ENCODE measurements at regions not wholly inside any gene's neighbourhood (a gene's known extent, or its start where the extent isn't known, plus 50 kb on each side); places are given as distances from the start of the nearest gene placed in this dataset.

- CTCF ChIA-PET (ENCODE audit: partially characterized antibody) = no interaction called here
- H2BK15ac ChIP-seq (ENCODE audit: low read length) = no peak overlapping the region
- H3K23ac ChIP-seq (ENCODE audit: insufficient read length) = no peak overlapping the region
- no peaks in the 10 kb centered on the region for H3K36me3 ChIP-seq (ENCODE audit: control insufficient read depth in 2 of 4, insufficient read depth in 4 of 4, low read length in 3 of 4)
- H2BK12ac ChIP-seq (ENCODE audit: low read depth, low read length) = no peak overlapping the region
- no peak overlapping the region for H2AK5ac ChIP-seq (ENCODE audit: low read depth, low read length)
- no peak overlapping the region for H3K4ac ChIP-seq (replicated peaks; ENCODE audit: insufficient read length, low read depth, low read length)
- H3K23me2 ChIP-seq (ENCODE audit: low read depth, low read length) = no peaks in the 10 kb centered on the region
- no peak overlapping the region for H3K27ac ChIP-seq (ENCODE audit: low read depth, low read length)
- H2BK120ac ChIP-seq (replicated peaks; ENCODE audit: low read depth, low read length) = no peak overlapping the region
- no peak overlapping the region for H3K56ac ChIP-seq (replicated peaks; ENCODE audit: insufficient read length, low read depth, low read length)
- no peaks in the 10 kb centered on the region for H4K20me1 ChIP-seq (replicated peaks in 1 of 2; ENCODE audit: control insufficient read depth in 1 of 2, insufficient read depth in 2 of 2, low read length in 2 of 2)
- H4K91ac ChIP-seq (replicated peaks; ENCODE audit: insufficient read length, low read length) = no peak overlapping the region
- H2BK20ac ChIP-seq (ENCODE audit: low read length) = no peak overlapping the region
- no peaks in the 10 kb centered on the region for H3K4me1 ChIP-seq (replicated peaks in 1 of 4; ENCODE audit: control insufficient read depth in 3 of 4, insufficient read depth in 4 of 4, low read length in 3 of 4)
- no peak overlapping the region for H3K9ac ChIP-seq (replicated peaks in 1 of 4; ENCODE audit: extremely low read depth in 1 of 4, low read depth in 3 of 4, low read length in 3 of 4)
- no peak overlapping the region for H3K18ac ChIP-seq (ENCODE audit: extremely low read depth, low read length)
- no peaks in the 10 kb centered on the region for H3K27me3 ChIP-seq (replicated peaks in 1 of 4; ENCODE audit: control insufficient read depth in 3 of 4, extremely low read depth in 1 of 4, insufficient read depth in 3 of 4, low read length in 3 of 4)
- POLR2A ChIA-PET (ENCODE audit: partially characterized antibody) = no interaction called here
- H3K4me2 ChIP-seq (ENCODE audit: insufficient read depth in 1 of 2, low read depth in 2 of 2, low read length in 2 of 2) = no peak overlapping the region
- no peaks in the 10 kb centered on the region for H3K79me1 ChIP-seq (ENCODE audit: low read depth, low read length)
- H3K14ac ChIP-seq (ENCODE audit: insufficient read length) = no peak overlapping the region
- H2BK5ac ChIP-seq (ENCODE audit: low read depth, low read length) = no peak overlapping the region
- no peak overlapping the region for H3K4me3 ChIP-seq (ENCODE audit: extremely low read depth in 1 of 4, insufficient read depth in 2 of 4, low read depth in 3 of 4, low read length in 4 of 4)
- DNase-seq (ENCODE audit: low read depth in 1 of 2, low spot score in 2 of 2) = no peak
- no peak for FAIRE-seq
- H2AFZ ChIP-seq (ENCODE audit: low read length) = no peak overlapping the region
- H4K8ac ChIP-seq (ENCODE audit: extremely low read depth, insufficient read depth, low read length) = no peak overlapping the region
- no peak overlapping the region for H4K5ac ChIP-seq (ENCODE audit: insufficient read length, low read depth, low read length)
- no peaks in the 10 kb centered on the region for H3K9me3 ChIP-seq (ENCODE audit: insufficient read depth in 2 of 2, low read depth in 1 of 2, low read length in 1 of 2)
- no peaks in the 10 kb centered on the region for H3K79me2 ChIP-seq (ENCODE audit: control insufficient read depth in 1 of 2, insufficient read depth in 2 of 2, low read length in 2 of 2)
- 71% methylated on average over 3 of the region's 3 CpGs; no CpG with 5 or more reads in 1 of the 2 experiments for WGBS, 2 experiments (ENCODE audit: extremely low coverage in 1 of 2, insufficient coverage in 1 of 2, insufficient read length in 1 of 2, insufficient replicate concordance in 2 of 2, low coverage in 1 of 2, low lambda C conversion rate in 2 of 2, missing lambda C conversion rate in 1 of 2)
- TF ChIP-seq RBBP5 (IDR thresholded peaks at IDR 0.05; ENCODE audit: borderline replicate concordance, low read depth, low read length) (no peak), CTBP2 (IDR thresholded peaks at IDR 0.05; ENCODE audit: borderline replicate concordance, insufficient read depth, insufficient read length, low read length) (no peak), KDM1A (IDR thresholded peaks at IDR 0.05; ENCODE audit: borderline replicate concordance, low read length) (no peak), TAF7 (optimal IDR thresholded peaks at IDR 0.05; ENCODE audit: borderline replicate concordance, low read depth, low read length) (no peak), POU5F1 (IDR thresholded peaks at IDR 0.05; ENCODE audit: low read depth, low read length) (no peak), SIN3A (conservative IDR thresholded peaks at IDR 0.05 in 1 of 2, IDR thresholded peaks at IDR 0.05 in 1 of 2; ENCODE audit: low read depth in 1 of 2, low read length in 2 of 2) (no peak), JUND (IDR thresholded peaks at IDR 0.05; ENCODE audit: low read length) (no peak), JUN (IDR thresholded peaks at IDR 0.05; ENCODE audit: low read depth, low read length) (no peak), CHD2 (IDR thresholded peaks at IDR 0.05; ENCODE audit: low read length) (no peak), HDAC2 (IDR thresholded peaks at IDR 0.05; ENCODE audit: borderline replicate concordance in 1 of 2, low read depth in 2 of 2, low read length in 2 of 2) (no peak), TCF12 (IDR thresholded peaks at IDR 0.05; ENCODE audit: low read depth, low read length) (no peak), GABPA (IDR thresholded peaks at IDR 0.05; ENCODE audit: borderline replicate concordance, insufficient read depth, low read length) (no peak), EGR1 (IDR thresholded peaks at IDR 0.05; ENCODE audit: borderline replicate concordance, low read depth, low read length) (no peak), SAP30 (IDR thresholded peaks at IDR 0.05; ENCODE audit: insufficient read depth, insufficient replicate concordance, low read length) (no peak), SUZ12 (IDR thresholded peaks at IDR 0.05; ENCODE audit: low read length) (no peak)
Measured at GRCh38 chr3:72510247-72510646, 338.0 kb downstream of the SHQ1 start.

Data from H1 (cell line).